Right lobe of liver (tissue), 4 donors: ENCODE measurements at regions not wholly inside any gene's neighbourhood (a gene's known extent, or its start where the extent isn't known, plus 50 kb on each side); places are given as distances from the start of the nearest gene placed in this dataset.

Experiments
- POLR2A ChIP-seq: fragments of 450-650 bp; IDR thresholded peaks from one replicate; pipeline ENCODE4 v1.6.1; 2017; ENCODE audit warnings: antibody characterized with exemption, mild to moderate bottlenecking
- TF ChIP-seq, protein P1 (sequence below), 4 donors: fragments of 200-600 bp in 3 of 4; fragments of 450-650 bp in 1 of 4; IDR thresholded peaks; one replicate each; pipeline versions ENCODE4 v1.5.1 to v1.8.0; 2016 to 2022; ENCODE audit warnings: antibody characterized with exemption in 4 of 4, mild to moderate bottlenecking in 2 of 4
- donor health status: DM: no; HTN: no; CAD: no.
- donor health status: DM: no; HTN: no; CAD: no.
- donor health status: DM: no; HTN: yes; CAD: no.

GRCh38 chr15:66909381-66909890, 156.0 kb upstream of the SMAD3 start:
- TF ChIP-seq, protein P1, sequence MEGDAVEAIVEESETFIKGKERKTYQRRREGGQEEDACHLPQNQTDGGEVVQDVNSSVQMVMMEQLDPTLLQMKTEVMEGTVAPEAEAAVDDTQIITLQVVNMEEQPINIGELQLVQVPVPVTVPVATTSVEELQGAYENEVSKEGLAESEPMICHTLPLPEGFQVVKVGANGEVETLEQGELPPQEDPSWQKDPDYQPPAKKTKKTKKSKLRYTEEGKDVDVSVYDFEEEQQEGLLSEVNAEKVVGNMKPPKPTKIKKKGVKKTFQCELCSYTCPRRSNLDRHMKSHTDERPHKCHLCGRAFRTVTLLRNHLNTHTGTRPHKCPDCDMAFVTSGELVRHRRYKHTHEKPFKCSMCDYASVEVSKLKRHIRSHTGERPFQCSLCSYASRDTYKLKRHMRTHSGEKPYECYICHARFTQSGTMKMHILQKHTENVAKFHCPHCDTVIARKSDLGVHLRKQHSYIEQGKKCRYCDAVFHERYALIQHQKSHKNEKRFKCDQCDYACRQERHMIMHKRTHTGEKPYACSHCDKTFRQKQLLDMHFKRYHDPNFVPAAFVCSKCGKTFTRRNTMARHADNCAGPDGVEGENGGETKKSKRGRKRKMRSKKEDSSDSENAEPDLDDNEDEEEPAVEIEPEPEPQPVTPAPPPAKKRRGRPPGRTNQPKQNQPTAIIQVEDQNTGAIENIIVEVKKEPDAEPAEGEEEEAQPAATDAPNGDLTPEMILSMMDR (IDR thresholded peaks at IDR 0.05) = no peak
- no peak for TF ChIP-seq POLR2A
